Smooth muscle cell (in vitro differentiated cells): ENCODE measurements at regions not wholly inside any gene's neighbourhood (a gene's known extent, or its start where the extent isn't known, plus 50 kb on each side); places are given as distances from the start of the nearest gene placed in this dataset.

Experiments used
- DNase-seq: peaks from one replicate; lab custom pipeline; 2025; ENCODE audit not compliant: unreplicated experiment; lab: John Stamatoyannopoulos, UW
- H2AFZ ChIP-seq: fragments of 200-600 bp; sonication (generic); 2 replicates; pipeline ENCODE4 v1.6.0; 2016; ENCODE audit warnings: antibody characterized with exemption, low read depth, mild to moderate bottlenecking
- H3F3A ChIP-seq: fragments of 200-600 bp; sonication (generic); 2 replicates; pipeline ENCODE4 v1.6.0; 2017; ENCODE audit warnings: antibody characterized with exemption, low read depth
- H3K27ac ChIP-seq: fragments of 200-600 bp; sonication (generic); 2 replicates; pipeline ENCODE4 v1.5.1; 2016; ENCODE audit warnings: low read depth, mild to moderate bottlenecking
- H3K27me3 ChIP-seq: fragments of 200-600 bp; sonication (generic); 2 replicates; pipeline ENCODE4 v1.6.1; 2016; ENCODE audit warnings: low read depth, mild to moderate bottlenecking
- H3K36me3 ChIP-seq: fragments of 200-600 bp; sonication (generic); 2 replicates; pipeline ENCODE4 v1.5.1; 2016; ENCODE audit warnings: low read depth
- H3K4me1 ChIP-seq: fragments of 200-600 bp; sonication (generic); 2 replicates; pipeline ENCODE4 v1.5.1; 2016; ENCODE audit warnings: low read depth
- H3K4me2 ChIP-seq: fragments of 200-600 bp; sonication (generic); 2 replicates; pipeline ENCODE4 v1.6.0; 2016; ENCODE audit warnings: mild to moderate bottlenecking
- H3K4me3 ChIP-seq: fragments of 200-600 bp; sonication (generic); 2 replicates; pipeline ENCODE4 v1.5.1; 2016; ENCODE audit warnings: mild to moderate bottlenecking
- H3K79me2 ChIP-seq: fragments of 200-600 bp; sonication (generic); 2 replicates; pipeline ENCODE4 v1.6.0; 2016; ENCODE audit warnings: low read depth, mild to moderate bottlenecking
- H3K9ac ChIP-seq: fragments of 200-600 bp; sonication (generic); 2 replicates; pipeline ENCODE4 v1.6.0; 2016; ENCODE audit warnings: low read depth
- H3K9me3 ChIP-seq: fragments of 200-600 bp; sonication (generic); replicated peaks from 2 replicates; pipeline ENCODE4 v1.5.1; 2016; ENCODE audit warnings: low read depth
- H4K20me1 ChIP-seq: fragments of 200-600 bp; sonication (generic); 2 replicates; pipeline ENCODE4 v1.6.0; 2016; ENCODE audit warnings: low read depth
- WGBS: methylation state at CpG from one replicate; pipeline ENCODE4 v1.1.7; 2016; ENCODE audit warnings: low lambda C conversion rate; 5-methylcytosine and 5-hydroxymethylcytosine counted together
- TF ChIP-seq, protein P1 (sequence below): fragments of 200-600 bp; sonication (generic); IDR thresholded peaks from 2 replicates; pipeline ENCODE4 v1.5.1; 2017; ENCODE audit warnings: borderline replicate concordance, mild to moderate bottlenecking, antibody characterized with exemption; ENCODE audit not compliant: insufficient read depth, poor library complexity, severe bottlenecking

DNA sequence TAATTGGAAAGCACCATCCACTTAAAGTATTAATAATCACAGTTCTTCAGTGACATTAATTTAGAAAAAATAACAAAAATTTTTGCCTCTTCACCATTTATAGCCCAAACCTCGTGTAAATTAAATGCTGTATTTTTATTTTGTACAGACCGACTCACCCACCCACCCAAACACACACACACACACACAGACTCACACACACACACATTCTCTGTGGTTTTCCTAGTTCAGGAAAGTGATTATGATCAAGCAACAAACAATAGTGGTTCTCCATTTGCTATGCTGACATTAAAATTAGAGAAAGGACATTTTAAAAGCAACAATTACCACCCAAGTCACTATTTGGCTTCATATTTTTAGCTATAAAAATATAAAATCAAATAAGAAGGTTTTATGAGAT, 112.5 kb upstream of the FLRT2 start:
- no peak for DNase-seq
- peak overlapping the region; percentile 34 for H2AFZ ChIP-seq
- H3K4me1 ChIP-seq = peaks cover 7% of the 10 kb centered on the region
- no peaks in the 10 kb centered on the region for H3K36me3 ChIP-seq
- no peak overlapping the region for H3K4me3 ChIP-seq
- no peak overlapping the region for H3K9ac ChIP-seq
- H3K9me3 ChIP-seq = no peaks in the 10 kb centered on the region
- no peaks in the 10 kb centered on the region for H3K27me3 ChIP-seq
- H4K20me1 ChIP-seq = no peaks in the 10 kb centered on the region
- WGBS = 49% methylated on average over 2 of the region's 2 CpGs
- H3K4me2 ChIP-seq = peak overlapping the region; percentile 45
- H3K79me2 ChIP-seq = no peaks in the 10 kb centered on the region
- peak overlapping the region; percentile 79 for H3K27ac ChIP-seq
- peaks cover 13% of the 10 kb centered on the region for H3F3A ChIP-seq
- TF ChIP-seq, protein P1, sequence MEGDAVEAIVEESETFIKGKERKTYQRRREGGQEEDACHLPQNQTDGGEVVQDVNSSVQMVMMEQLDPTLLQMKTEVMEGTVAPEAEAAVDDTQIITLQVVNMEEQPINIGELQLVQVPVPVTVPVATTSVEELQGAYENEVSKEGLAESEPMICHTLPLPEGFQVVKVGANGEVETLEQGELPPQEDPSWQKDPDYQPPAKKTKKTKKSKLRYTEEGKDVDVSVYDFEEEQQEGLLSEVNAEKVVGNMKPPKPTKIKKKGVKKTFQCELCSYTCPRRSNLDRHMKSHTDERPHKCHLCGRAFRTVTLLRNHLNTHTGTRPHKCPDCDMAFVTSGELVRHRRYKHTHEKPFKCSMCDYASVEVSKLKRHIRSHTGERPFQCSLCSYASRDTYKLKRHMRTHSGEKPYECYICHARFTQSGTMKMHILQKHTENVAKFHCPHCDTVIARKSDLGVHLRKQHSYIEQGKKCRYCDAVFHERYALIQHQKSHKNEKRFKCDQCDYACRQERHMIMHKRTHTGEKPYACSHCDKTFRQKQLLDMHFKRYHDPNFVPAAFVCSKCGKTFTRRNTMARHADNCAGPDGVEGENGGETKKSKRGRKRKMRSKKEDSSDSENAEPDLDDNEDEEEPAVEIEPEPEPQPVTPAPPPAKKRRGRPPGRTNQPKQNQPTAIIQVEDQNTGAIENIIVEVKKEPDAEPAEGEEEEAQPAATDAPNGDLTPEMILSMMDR = no peak

DNA sequence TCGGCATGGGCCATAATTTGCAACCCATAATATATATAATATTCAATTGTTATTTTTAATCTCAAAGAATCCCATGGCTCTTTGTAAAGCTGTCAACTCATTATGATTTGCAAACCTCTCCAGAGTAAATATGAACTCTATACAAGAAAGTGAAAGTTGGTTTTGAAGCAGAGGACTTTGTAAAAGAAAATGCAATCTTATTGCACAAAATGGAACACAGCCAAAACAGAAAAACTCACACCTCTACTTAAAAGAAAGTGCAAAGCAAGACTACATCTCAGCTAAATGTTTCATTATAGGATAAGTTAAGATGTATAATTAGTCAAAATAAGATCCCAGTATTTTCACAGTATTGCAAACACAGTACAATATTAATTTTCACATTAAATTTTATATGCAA, 111.2 kb upstream of the FLRT2 start:
- H3K4me2 ChIP-seq = no peak overlapping the region
- no peak overlapping the region for H3K4me3 ChIP-seq
- H3K4me1 ChIP-seq = peaks cover 7% of the 10 kb centered on the region
- no peak overlapping the region for H3K27ac ChIP-seq
- DNase-seq = no peak
- no peak overlapping the region for H2AFZ ChIP-seq
- H3K9me3 ChIP-seq = no peaks in the 10 kb centered on the region
- H3K27me3 ChIP-seq = no peaks in the 10 kb centered on the region
- H3K9ac ChIP-seq = no peak overlapping the region
- H3K36me3 ChIP-seq = no peaks in the 10 kb centered on the region
- no peaks in the 10 kb centered on the region for H3K79me2 ChIP-seq
- H4K20me1 ChIP-seq = no peaks in the 10 kb centered on the region
- TF ChIP-seq, protein P1 = no peak
- 97% methylated on average over 1 of the region's 1 CpG for WGBS
- peaks cover 13% of the 10 kb centered on the region for H3F3A ChIP-seq

DNA sequence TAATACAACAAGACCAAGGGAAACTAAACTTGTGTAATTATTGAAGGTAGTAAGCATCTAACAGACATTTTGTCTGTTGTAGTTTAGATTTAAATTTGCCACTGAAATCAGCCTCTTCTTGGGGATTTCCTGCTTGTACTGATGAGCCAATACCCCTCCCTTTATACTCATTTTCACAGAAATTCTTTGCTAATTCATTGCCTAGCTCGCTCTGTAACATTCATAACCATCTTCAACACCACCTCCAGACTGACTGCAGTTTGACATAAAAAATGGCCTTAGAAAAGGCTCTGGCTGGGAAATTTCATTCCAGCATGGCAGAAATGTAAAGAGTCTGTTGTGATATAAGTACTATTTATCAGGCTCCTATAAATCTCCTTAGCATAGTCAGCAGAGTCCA, 109.7 kb upstream of the FLRT2 start:
- peaks cover 7% of the 10 kb centered on the region for H3K4me1 ChIP-seq
- H3K4me3 ChIP-seq = no peak overlapping the region
- H3K27me3 ChIP-seq = no peaks in the 10 kb centered on the region
- no peak overlapping the region for H3K9ac ChIP-seq
- H3F3A ChIP-seq = peaks cover 9% of the 10 kb centered on the region
- no peak overlapping the region for H3K27ac ChIP-seq
- H2AFZ ChIP-seq = no peak overlapping the region
- DNase-seq = no peak
- H3K79me2 ChIP-seq = no peaks in the 10 kb centered on the region
- no peak overlapping the region for H3K4me2 ChIP-seq
- no peaks in the 10 kb centered on the region for H3K36me3 ChIP-seq
- H4K20me1 ChIP-seq = no peaks in the 10 kb centered on the region
- 87% methylated on average over 1 of the region's 1 CpG for WGBS
- H3K9me3 ChIP-seq = no peaks in the 10 kb centered on the region
- TF ChIP-seq, protein P1 = no peak

GRCh38 chr14:85420707-85421106, 109.2 kb upstream of the FLRT2 start:
- Histone ChIP-seq H3K4me2 (no peak overlapping the region), H4K20me1 (no peaks in the 10 kb centered on the region), H3K27ac (no peak overlapping the region), H3K4me3 (no peak overlapping the region), H3F3A (peaks cover 9% of the 10 kb centered on the region), H3K79me2 (no peaks in the 10 kb centered on the region), H3K9ac (no peak overlapping the region), H3K27me3 (no peaks in the 10 kb centered on the region), H3K36me3 (no peaks in the 10 kb centered on the region), H3K4me1 (peaks cover 7% of the 10 kb centered on the region), H3K9me3 (no peaks in the 10 kb centered on the region), H2AFZ (no peak overlapping the region)
- DNase-seq = no peak
- TF ChIP-seq, protein P1 = no peak
- WGBS = 96% methylated on average over 5 of the region's 5 CpGs
